ENCODE measurements at regions not wholly inside any gene's neighbourhood (a gene's known extent, or its start where the extent isn't known, plus 50 kb on each side); places are given as distances from the start of the nearest gene placed in this dataset.

GRCh38 chr12:76259660-76260389 is 88.4 kb downstream of the BBS10 start:
- Histone ChIP-seq H3K27ac (peak overlapping the region in 14 of 21 experiments; percentile 0 to 76 (median 46)), H3K4me3 (no peak overlapping the region)

- H3K27ac ChIP-seq = peak overlapping the region in 13 of 21 experiments; percentile 0 to 76 (median 51)
- H3K4me3 ChIP-seq = no peak overlapping the region
These were observed 89.1 kb downstream of the BBS10 start for GRCh38 chr12:76259106-76259505.

DNA sequence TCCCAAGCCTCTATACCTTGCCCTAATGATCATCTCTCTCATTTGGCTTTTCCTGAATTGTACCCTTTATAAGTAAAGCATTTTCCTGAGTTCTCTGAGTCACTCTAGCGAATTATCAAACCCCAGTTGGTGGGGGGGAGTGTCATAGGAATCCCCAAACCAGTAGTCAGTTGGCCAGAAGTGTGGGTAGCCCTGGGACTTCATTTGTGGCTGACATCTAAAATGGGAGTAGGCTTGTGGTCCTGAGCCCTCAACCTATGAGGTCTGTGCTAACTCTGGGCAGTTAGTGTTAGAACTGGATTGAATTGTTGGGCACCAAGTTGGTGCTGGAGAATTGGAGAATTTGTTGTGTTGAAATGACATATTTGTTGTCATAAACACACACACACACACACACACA is 91.3 kb downstream of the BBS10 start:
- no peak overlapping the region for H3K27ac ChIP-seq
- no peak overlapping the region for H3K4me3 ChIP-seq

- no peak overlapping the region for H3K4me3 ChIP-seq
- H3K27ac ChIP-seq = no peak overlapping the region
These were observed 91.9 kb downstream of the BBS10 start for GRCh38 chr12:76256321-76256720.

- H3K27ac ChIP-seq = no peak overlapping the region
These were observed 92.5 kb downstream of the BBS10 start for GRCh38 chr12:76255692-76256091.

DNA sequence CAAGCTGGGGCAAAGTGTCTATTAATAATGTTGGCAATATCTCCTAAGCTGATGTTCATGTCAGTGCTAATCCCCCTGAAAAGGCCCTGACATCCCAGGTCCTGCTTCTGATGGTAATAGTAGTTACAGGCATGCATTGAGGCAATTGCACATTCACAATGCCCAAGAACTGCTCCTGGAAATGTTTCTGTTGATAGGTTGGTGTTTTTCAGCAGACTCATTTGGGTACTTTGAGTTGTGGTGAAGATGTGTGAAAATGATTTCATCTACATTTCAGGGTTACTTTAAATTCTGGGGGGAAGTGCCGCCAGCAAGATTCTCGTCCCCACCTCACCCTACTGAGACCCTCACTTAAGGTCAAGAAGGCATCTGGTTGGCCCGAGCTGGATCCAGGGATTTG is 92.9 kb downstream of the BBS10 start:
- H3K4me3 ChIP-seq = no peak overlapping the region
- H3K27ac ChIP-seq = no peak overlapping the region

More at GRCh38 chr12:76255692-76256091, 92.5 kb downstream of the BBS10 start:
- H3K4me3 ChIP-seq = no peak overlapping the region

DNA sequence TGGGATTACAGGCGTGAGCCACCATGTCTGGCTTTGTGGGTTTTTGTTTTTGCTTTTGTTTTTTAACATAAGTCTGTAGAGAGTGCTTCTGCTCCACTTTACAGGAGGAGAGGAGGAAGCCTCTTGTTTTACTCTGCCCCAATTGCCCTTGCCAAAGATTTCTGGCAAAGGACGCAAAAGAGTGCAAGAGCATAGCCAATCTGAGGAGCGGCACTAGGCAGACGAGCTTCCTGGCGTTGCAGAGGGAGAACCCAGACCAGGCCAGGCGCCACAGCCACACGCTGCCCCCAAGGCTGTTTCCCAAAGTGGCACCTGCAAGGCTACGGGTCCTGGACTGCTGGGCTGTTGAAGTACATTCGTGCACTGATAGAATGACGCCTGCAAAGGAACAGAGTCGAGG is 96.2 kb downstream of the BBS10 start:
- H3K4me3 ChIP-seq = no peak overlapping the region
- no peak overlapping the region for H3K27ac ChIP-seq

GRCh38 chr12:76250256-76250655 is 98.0 kb downstream of the BBS10 start:
- Histone ChIP-seq H3K27ac (no peak overlapping the region), H3K4me3 (no peak overlapping the region)

DNA sequence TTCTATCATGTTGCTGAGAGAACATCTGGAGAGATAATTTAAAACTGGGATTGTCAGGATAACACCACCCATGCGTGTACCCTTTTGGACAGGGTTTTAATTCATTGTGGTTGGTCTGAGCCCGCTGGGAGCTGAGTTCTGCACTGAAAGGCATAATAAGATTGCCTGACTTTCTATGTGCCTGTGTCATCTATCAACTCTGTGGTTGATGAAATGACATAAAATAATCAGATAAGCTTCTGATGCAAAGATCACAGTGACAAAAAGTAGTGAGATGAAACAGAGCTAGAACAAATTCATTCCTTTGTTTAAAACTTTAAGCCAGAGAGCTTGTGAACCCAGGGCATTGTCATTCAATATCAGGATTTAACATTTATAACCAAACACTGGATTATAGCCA is 98.7 kb downstream of the BBS10 start:
- H3K27ac ChIP-seq = no peak overlapping the region
- no peak overlapping the region for H3K4me3 ChIP-seq

DNA sequence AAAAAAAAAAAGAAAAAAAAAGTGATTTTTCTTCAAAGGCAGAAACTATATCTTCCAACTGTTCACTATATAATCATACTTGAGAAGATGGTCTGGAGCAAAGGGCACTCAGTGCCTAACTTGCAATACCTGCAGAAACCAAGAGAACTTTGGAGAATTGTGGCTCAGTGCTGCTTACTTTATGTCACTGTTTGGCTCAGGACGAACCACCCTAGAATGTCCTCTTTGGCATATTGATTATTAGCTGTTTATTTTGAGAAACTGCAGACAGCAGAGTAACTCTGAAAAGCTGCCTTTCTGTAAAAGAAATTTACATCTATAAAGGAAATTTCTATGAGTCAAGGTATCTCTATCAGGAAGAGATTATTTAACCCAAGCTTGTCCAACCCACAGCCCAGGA is 100.2 kb downstream of the BBS10 start:
- Histone ChIP-seq H3K4me3 (no peak overlapping the region), H3K27ac (no peak overlapping the region)

DNA sequence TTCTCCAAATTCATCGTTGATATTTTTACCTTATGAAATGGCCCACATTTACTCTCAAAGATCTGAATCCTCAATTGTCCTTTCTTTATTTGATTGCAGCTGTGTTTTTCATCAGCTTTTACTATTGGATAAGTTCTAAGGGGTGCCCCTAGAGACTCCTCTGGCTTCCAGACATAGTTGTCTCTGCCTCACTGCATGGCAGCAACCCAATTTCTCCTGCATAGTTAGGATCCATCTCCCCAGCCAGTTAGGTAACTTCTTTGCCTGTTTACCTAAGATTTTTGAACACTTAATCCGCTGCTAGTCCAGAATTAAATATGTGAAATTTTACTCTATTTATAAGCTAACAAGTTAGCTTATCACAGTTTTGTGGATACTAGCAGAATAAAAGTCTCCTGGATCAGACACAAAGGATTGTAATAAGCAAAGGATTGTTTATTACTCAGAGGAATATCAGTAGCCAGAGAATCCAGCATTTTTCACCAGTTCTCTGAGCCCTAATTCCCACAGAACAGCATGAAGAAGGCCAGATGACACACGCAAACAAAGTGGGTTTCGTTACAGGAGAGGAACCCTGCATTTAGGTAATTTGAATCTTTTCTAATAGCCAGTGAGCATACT is 101.1 kb downstream of the BBS10 start:
- H3K27ac ChIP-seq = no peak overlapping the region
- H3K4me3 ChIP-seq = no peak overlapping the region

- no peak overlapping the region for H3K27ac ChIP-seq
These were observed 101.6 kb downstream of the BBS10 start for GRCh38 chr12:76246611-76247010.

GRCh38 chr12:76244300-76244699 is 103.9 kb downstream of the BBS10 start:
- H3K27ac ChIP-seq = no peak overlapping the region
- H3K4me3 ChIP-seq = no peak overlapping the region

More at GRCh38 chr12:76246611-76247010, 101.6 kb downstream of the BBS10 start:
- H3K4me3 ChIP-seq = no peak overlapping the region

DNA sequence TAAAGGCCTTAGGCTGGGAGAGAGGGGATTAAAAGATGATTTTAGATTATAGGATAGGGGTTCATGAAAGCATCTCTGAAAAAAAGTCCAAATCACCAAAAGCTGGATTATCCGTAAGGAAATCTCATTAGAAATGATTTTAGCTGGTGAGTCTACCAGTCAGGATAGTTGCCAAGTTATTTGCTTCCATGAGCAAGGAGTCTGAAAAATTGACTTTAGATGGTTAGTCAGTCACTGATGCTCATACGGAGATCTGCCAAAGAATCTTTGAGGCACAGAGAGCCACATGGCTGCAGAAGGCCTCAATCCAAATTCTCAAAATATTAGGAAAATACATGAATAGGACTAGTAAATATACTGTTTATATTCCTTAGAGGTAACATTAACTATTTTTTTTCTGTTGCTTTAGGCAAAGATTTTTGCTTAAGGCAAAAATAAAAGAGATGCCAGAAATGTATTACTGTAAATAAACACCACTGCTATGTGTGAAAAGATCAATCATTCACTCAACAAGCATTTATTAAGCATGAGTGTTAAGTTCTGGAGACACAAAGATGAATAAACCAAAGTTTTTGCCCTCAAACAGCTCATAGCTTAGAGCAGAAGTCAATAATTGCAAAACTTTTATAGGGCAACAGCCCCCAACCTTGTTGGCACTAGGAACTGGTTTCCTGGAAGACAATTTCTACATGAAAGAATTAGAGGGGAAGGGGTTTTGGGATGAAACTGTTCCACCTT is 105.2 kb downstream of the BBS10 start:
- Histone ChIP-seq H3K27ac (no peak overlapping the region), H3K4me3 (no peak overlapping the region)

- Histone ChIP-seq H3K4me3 (no peak overlapping the region), H3K27ac (no peak overlapping the region)
These were observed 106.8 kb downstream of the BBS10 start for GRCh38 chr12:76241371-76241770.

DNA sequence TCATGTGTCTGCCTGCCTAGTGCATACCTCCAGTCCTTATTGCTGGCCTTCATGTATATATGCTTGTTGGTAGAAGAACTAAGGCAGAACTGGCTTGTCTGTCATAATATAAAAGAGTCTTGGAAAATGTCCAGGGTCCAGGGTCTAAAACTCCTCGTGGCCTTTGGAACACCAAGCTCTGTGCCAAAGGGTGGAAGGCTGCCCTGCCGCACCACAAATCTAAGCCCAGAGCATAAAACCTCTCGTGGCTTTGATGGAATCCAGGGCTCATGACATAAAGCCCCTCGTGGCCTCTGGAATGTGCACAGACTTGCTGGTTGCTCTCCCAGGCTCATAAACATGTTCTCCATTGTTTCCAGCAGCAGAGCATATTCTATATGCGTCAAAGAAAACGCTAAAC is 107.9 kb downstream of the BBS10 start:
- no peak overlapping the region for H3K27ac ChIP-seq
- no peak overlapping the region for H3K4me3 ChIP-seq

GRCh38 chr12:76238688-76239087 is 109.5 kb downstream of the BBS10 start:
- Histone ChIP-seq H3K27ac (no peak overlapping the region), H3K4me3 (no peak overlapping the region)

GRCh38 chr12:76237086-76237701 is 111.0 kb downstream of the BBS10 start:
- no peak overlapping the region for H3K4me3 ChIP-seq

GRCh38 chr12:76236640-76237039 is 111.6 kb downstream of the BBS10 start:
- no peak overlapping the region for H3K27ac ChIP-seq

More at GRCh38 chr12:76237086-76237701, 111.0 kb downstream of the BBS10 start:
- H3K27ac ChIP-seq = no peak overlapping the region

GRCh38 chr12:76234741-76235140 is 113.5 kb downstream of the BBS10 start:
- no peak overlapping the region for H3K4me3 ChIP-seq
- no peak overlapping the region for H3K27ac ChIP-seq

More at GRCh38 chr12:76236640-76237039, 111.6 kb downstream of the BBS10 start:
- H3K4me3 ChIP-seq = no peak overlapping the region
